ENCODE measurements at regions not wholly inside any gene's neighbourhood (a gene's known extent, or its start where the extent isn't known, plus 50 kb on each side); places are given as distances from the start of the nearest gene placed in this dataset.

DNA sequence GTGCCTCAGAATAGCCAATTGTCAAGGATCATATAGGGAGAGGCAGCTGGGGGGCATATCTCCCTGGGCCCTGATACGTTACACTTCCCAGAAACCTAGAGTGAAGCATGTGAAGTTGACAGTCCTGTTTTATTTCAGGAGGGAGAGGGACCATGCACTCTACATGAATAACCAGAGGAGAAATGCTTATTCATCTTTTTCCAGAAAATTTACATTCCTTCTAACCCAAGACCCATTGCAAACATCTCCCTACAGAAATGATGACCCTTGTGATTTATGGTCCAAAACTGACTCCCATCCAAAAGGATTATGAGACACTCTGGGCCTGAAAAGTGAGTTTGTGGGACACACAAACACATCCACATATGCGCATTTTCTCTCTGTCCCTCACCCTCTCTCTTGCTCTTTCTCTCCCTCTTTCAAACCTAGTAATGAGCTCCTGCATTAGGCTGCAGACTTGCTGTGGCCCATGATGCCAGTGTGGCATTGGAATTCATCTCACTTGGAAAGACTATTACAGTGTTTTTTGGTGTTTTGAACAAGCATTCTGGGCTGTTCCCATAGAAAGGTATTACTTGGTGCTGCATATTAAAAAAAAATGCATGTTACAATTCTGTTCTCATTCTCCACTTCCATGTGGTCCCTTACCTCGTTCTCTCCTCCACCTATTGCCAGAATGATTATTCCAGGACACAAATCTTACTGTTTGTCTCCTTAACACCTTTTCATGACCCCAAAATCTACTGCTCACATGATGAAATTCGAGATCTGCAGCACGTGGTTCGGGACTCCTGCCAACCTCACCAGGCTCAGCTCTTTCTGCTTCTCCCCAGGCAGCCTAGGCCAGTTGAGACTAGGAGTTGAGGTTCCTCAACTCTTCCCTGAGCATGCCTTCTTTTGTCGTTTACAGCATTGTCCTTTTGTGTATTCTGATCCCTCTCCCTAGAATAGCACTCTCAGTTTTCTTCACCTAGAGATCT is 451.3 kb upstream of the KLF4 start:
- H3K4me1 ChIP-seq (ENCODE audit: insufficient read depth, low read length): no peaks in the 10 kb centered on the region
- CTCF ChIA-PET (ENCODE audit: low intra/inter-chr PET ratio, low total read pairs): no interaction called here
- no peaks in the 10 kb centered on the region for H3K36me3 ChIP-seq (replicated peaks in 1 of 2; ENCODE audit: control insufficient read depth in 1 of 2, insufficient read depth in 2 of 2, low read length in 2 of 2)
- intact Hi-C loops (cut with micrococcal nuclease; ENCODE audit: unreplicated experiment) (no loop called here), in situ Hi-C loops (cut with HindIII; ENCODE audit: extremely low pct_ligation_motif_present, low pct_unique_long_range_greater_than_20kb) (no loop called here)
- ATAC-seq: no peak
- no peak overlapping the region for H3K4me2 ChIP-seq (ENCODE audit: low read depth, low read length)
- TF ChIP-seq MEIS2 (CRISPR knock-in tag; IDR thresholded peaks at IDR 0.05): no peak
- H3K9ac ChIP-seq (ENCODE audit: insufficient read depth, low read depth, low read length): no peak overlapping the region
- POLR2A ChIA-PET: no interaction called here
- H4K20me1 ChIP-seq (ENCODE audit: insufficient read depth, low read length): no peaks in the 10 kb centered on the region
- no peak for FAIRE-seq
- H3K27ac ChIP-seq (ENCODE audit: extremely low read length, insufficient read depth, low read length): no peak overlapping the region
- no TSS peak for BruUV-seq (replicated peaks)
- no peak overlapping the region for H3K4me3 ChIP-seq (replicated peaks in 1 of 3; ENCODE audit: insufficient read depth in 1 of 3, low read depth in 2 of 3, low read length in 3 of 3)
- no peak overlapping the region for H2AFZ ChIP-seq (ENCODE audit: low read length)
- no peak for DNase-seq (ENCODE audit: low spot score)
- H3K27me3 ChIP-seq (ENCODE audit: control insufficient read depth in 1 of 2, insufficient read depth in 2 of 2, low read length in 2 of 2): no peaks in the 10 kb centered on the region
- no peaks in the 10 kb centered on the region for H3K79me2 ChIP-seq (ENCODE audit: insufficient read depth, low read length)
- H3K9me3 ChIP-seq (ENCODE audit: low read length): no peaks in the 10 kb centered on the region
- WGBS (ENCODE audit: low lambda C conversion rate): 11% methylated on average over 7 of the region's 7 CpGs

DNA sequence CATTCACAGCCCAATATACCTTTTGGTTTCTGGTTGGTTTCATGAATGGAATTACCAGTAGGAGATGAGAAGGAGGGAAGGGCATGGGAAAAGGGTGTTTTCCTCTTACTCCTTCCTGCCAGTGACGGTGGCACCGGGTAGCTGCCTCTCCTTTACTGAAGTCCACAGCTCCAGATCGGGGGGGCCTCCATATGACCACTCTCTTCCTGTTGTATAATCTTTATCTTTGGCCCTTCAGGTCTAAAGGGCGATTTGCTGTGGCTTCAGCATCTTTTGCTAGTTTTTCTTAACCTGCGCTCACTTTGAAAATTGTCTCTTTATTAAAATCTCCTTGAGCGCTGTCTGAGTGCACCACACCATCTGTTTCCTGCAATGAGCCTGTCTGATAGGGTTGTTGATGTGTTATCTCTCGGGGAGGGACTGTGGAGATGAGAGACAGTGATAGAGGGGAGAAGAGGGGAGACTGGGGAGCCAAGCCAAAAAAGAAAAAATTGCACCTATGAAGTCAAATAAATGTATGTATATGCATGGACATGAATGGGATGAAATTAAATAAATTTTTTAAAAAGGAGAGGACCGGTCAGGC is 449.3 kb upstream of the KLF4 start:
- no peaks in the 10 kb centered on the region for H3K4me1 ChIP-seq (ENCODE audit: insufficient read depth, low read length)
- ChIA-PET POLR2A (no interaction called here), CTCF (ENCODE audit: low intra/inter-chr PET ratio, low total read pairs) (no interaction called here)
- DNase-seq (ENCODE audit: low spot score) (no peak), FAIRE-seq (no peak), ATAC-seq (no peak)
- H3K79me2 ChIP-seq (ENCODE audit: insufficient read depth, low read length): no peaks in the 10 kb centered on the region
- no peaks in the 10 kb centered on the region for H4K20me1 ChIP-seq (ENCODE audit: insufficient read depth, low read length)
- no peaks in the 10 kb centered on the region for H3K27me3 ChIP-seq (ENCODE audit: control insufficient read depth in 1 of 2, insufficient read depth in 2 of 2, low read length in 2 of 2)
- no peak overlapping the region for H3K4me3 ChIP-seq (replicated peaks in 1 of 3; ENCODE audit: insufficient read depth in 1 of 3, low read depth in 2 of 3, low read length in 3 of 3)
- no peak overlapping the region for H3K9ac ChIP-seq (ENCODE audit: insufficient read depth, low read depth, low read length)
- H3K27ac ChIP-seq (ENCODE audit: extremely low read length, insufficient read depth, low read length): no peak overlapping the region
- H3K9me3 ChIP-seq (ENCODE audit: low read length): no peaks in the 10 kb centered on the region
- H2AFZ ChIP-seq (ENCODE audit: low read length): no peak overlapping the region
- no TSS peak for BruUV-seq (replicated peaks)
- no peaks in the 10 kb centered on the region for H3K36me3 ChIP-seq (replicated peaks in 1 of 2; ENCODE audit: control insufficient read depth in 1 of 2, insufficient read depth in 2 of 2, low read length in 2 of 2)
- no peak overlapping the region for H3K4me2 ChIP-seq (ENCODE audit: low read depth, low read length)
- WGBS (ENCODE audit: low lambda C conversion rate): 19% methylated on average over 8 of the region's 8 CpGs
- intact Hi-C loops (cut with micrococcal nuclease; ENCODE audit: unreplicated experiment): no loop called here
- in situ Hi-C loops (cut with HindIII; ENCODE audit: extremely low pct_ligation_motif_present, low pct_unique_long_range_greater_than_20kb): no loop called here
- TF ChIP-seq KMT2A (CRISPR knock-in tag; IDR thresholded peaks at IDR 0.05) (no peak), ZNF567 (CRISPR knock-in tag; IDR thresholded peaks at IDR 0.05; ENCODE audit: borderline replicate concordance) (no peak), ZNF280D (CRISPR knock-in tag; IDR thresholded peaks at IDR 0.05) (no peak), GATA4 (IDR thresholded peaks at IDR 0.05; ENCODE audit: borderline replicate concordance, low read depth) (no peak), ZNF30 (CRISPR knock-in tag; IDR thresholded peaks at IDR 0.05) (no peak), MXD4 (CRISPR knock-in tag; IDR thresholded peaks at IDR 0.05) (no peak), ZBED4 (CRISPR knock-in tag; IDR thresholded peaks at IDR 0.05; ENCODE audit: borderline replicate concordance) (no peak), RBAK (CRISPR knock-in tag; IDR thresholded peaks at IDR 0.05) (no peak), ZNF598 (CRISPR knock-in tag; IDR thresholded peaks at IDR 0.05; ENCODE audit: borderline replicate concordance) (no peak)

Measured in HepG2 (cell line).